CD4-positive, CD25-positive, alpha-beta regulatory T cell (primary cell): ENCODE measurements at regions not wholly inside any gene's neighbourhood (a gene's known extent, or its start where the extent isn't known, plus 50 kb on each side); places are given as distances from the start of the nearest gene placed in this dataset.

Experiments used
- ATAC-seq, 2 donors: fragments of 150-1000 bp; cut with Tn5 transposase; one replicate each; pipeline ENCODE4 v1.10.0; 2021; ENCODE audit warnings: low read depth in 2 of 2, moderate number of reproducible peaks in 2 of 2, moderate library complexity in 1 of 2
- DNase-seq, 3 donors: peaks; one replicate each; pipeline versions ENCODE4 v3.0.0 to v3.0.0-alpha.2; 2012 to 2022; ENCODE audit warnings: mixed read lengths in 1 of 3
- H3K27ac ChIP-seq: one replicate; pipeline ENCODE4 v1.7.0; 2013; ENCODE audit warnings: mild to moderate bottlenecking, low read length; ENCODE audit not compliant: insufficient read depth, poor library complexity, severe bottlenecking
- H3K27me3 ChIP-seq: one replicate; pipeline ENCODE4 v1.7.0; 2013; ENCODE audit warnings: low read length; ENCODE audit not compliant: control insufficient read depth, insufficient read depth
- H3K36me3 ChIP-seq: one replicate; pipeline ENCODE4 v1.7.0; 2013; ENCODE audit warnings: mild to moderate bottlenecking, low read length, moderate library complexity; ENCODE audit not compliant: control insufficient read depth, insufficient read depth
- H3K4me1 ChIP-seq: 2 replicates; pipeline ENCODE4 v1.7.0; 2013; ENCODE audit warnings: mild to moderate bottlenecking, low read length; ENCODE audit not compliant: insufficient read depth, control insufficient read depth, poor library complexity, severe bottlenecking
- H3K4me3 ChIP-seq: one replicate; pipeline ENCODE4 v1.7.0; 2013; ENCODE audit warnings: low read depth, mild to moderate bottlenecking, low read length, moderate library complexity
- H3K9me3 ChIP-seq, 2 experiments: 1 replicate in 1 of 2; 2 replicates in 1 of 2; pipeline ENCODE4 v1.7.0; 2013; ENCODE audit warnings: low read length in 2 of 2, mild to moderate bottlenecking in 1 of 2, moderate library complexity in 1 of 2; ENCODE audit not compliant: control insufficient read depth in 2 of 2
- H3K27ac Mint-ChIP-seq, 3 donors: one replicate each; pipeline ENCODE4 v1.8.0; 2020 to 2022; ENCODE audit warnings: mild to moderate bottlenecking in 3 of 3, mixed read lengths in 3 of 3, moderate library complexity in 2 of 3
- H3K27me3 Mint-ChIP-seq: one replicate; pipeline ENCODE4 v1.8.0; 2022; ENCODE audit warnings: mild to moderate bottlenecking, mixed read lengths
- H3K36me3 Mint-ChIP-seq: one replicate; pipeline ENCODE4 v1.8.0; 2020; ENCODE audit warnings: mixed read lengths
- H3K4me1 Mint-ChIP-seq, 4 donors: one replicate each; pipeline ENCODE4 v1.8.0; 2020 to 2022; ENCODE audit warnings: mixed read lengths in 4 of 4, mild to moderate bottlenecking in 1 of 4
- H3K4me3 Mint-ChIP-seq, 4 donors: one replicate each; pipeline ENCODE4 v1.8.0; 2020 to 2022; ENCODE audit warnings: mild to moderate bottlenecking in 4 of 4, mixed read lengths in 4 of 4, moderate library complexity in 3 of 4
- H3K9me3 Mint-ChIP-seq, 7 donors: one replicate each; pipeline ENCODE4 v1.8.0; 2020 to 2022; ENCODE audit warnings: mixed read lengths in 7 of 7, mild to moderate bottlenecking in 3 of 7, moderate library complexity in 2 of 7

DNA sequence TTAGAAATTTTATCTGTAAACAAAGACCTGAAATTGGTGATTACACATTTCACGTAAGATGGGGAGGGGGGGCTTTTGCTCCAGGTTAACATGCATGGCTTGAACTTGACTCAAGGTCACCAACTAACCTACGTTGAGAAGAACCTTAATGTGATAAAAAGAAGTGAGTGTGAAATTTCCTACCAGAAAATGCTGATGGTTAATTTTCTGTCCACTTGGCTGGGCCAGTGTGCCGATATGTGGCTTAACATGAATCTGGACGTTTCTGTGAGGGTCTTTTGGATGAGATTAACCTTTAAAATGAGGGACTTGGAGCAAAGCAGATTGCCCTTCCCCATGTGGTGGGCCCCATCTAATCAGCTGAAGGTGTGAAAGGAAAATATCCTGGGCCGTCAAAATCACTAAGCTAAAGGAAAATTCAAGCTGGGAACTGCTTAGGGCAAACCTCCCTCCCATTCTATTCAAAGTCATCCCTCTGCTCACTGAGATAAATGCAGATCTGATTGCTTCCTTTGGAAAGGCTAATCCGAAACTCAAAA, 107.3 kb upstream of the ENPP6 start:
- H3K9me3 ChIP-seq = no peaks in the 10 kb centered on the region
- no peak overlapping the region for H3K4me3 ChIP-seq
- Mint-ChIP-seq H3K9me3 (no peaks in the 10 kb centered on the region), H3K36me3 (no peaks in the 10 kb centered on the region), H3K27ac (no peak overlapping the region), H3K4me1 (peaks cover 0 to 18% (median 13%) of the 10 kb centered on the region in 4 donors), H3K4me3 (no peak overlapping the region), H3K27me3 (no peaks in the 10 kb centered on the region)
- DNase-seq (no peak), ATAC-seq (no peak)
- no peak overlapping the region for H3K27ac ChIP-seq
- H3K36me3 ChIP-seq = no peaks in the 10 kb centered on the region
- H3K4me1 ChIP-seq = peaks cover 7% of the 10 kb centered on the region
- no peaks in the 10 kb centered on the region for H3K27me3 ChIP-seq

- Mint-ChIP-seq H3K27ac (peak overlapping the region in 2 of 3 donors; percentile 38 to 84), H3K36me3 (no peaks in the 10 kb centered on the region), H3K4me1 (peaks cover 4 to 9% (median 5%) of the 10 kb centered on the region in 4 donors), H3K9me3 (no peaks in the 10 kb centered on the region), H3K27me3 (no peaks in the 10 kb centered on the region), H3K4me3 (no peak overlapping the region)
- DNase-seq (no peak), ATAC-seq (no peak)
- Histone ChIP-seq H3K9me3 (no peaks in the 10 kb centered on the region), H3K36me3 (no peaks in the 10 kb centered on the region), H3K4me1 (peaks cover 3% of the 10 kb centered on the region), H3K27ac (no peak overlapping the region), H3K27me3 (no peaks in the 10 kb centered on the region), H3K4me3 (no peak overlapping the region)
Observed at GRCh38 chr4:184322328-184323025, 104.8 kb upstream of the ENPP6 start.

- peaks cover 4 to 9% (median 5%) of the 10 kb centered on the region in 4 donors for H3K4me1 Mint-ChIP-seq
- H3K27ac ChIP-seq = no peak overlapping the region
- no peaks in the 10 kb centered on the region for H3K9me3 Mint-ChIP-seq
- no peaks in the 10 kb centered on the region for H3K27me3 Mint-ChIP-seq
- ATAC-seq (no peak), DNase-seq (no peak)
- H3K4me3 ChIP-seq = no peak overlapping the region
- H3K36me3 Mint-ChIP-seq = no peaks in the 10 kb centered on the region
- H3K36me3 ChIP-seq = no peaks in the 10 kb centered on the region
- no peaks in the 10 kb centered on the region for H3K27me3 ChIP-seq
- no peak overlapping the region for H3K27ac Mint-ChIP-seq
- peaks cover 3% of the 10 kb centered on the region for H3K4me1 ChIP-seq
- H3K4me3 Mint-ChIP-seq = no peak overlapping the region
- no peaks in the 10 kb centered on the region for H3K9me3 ChIP-seq
Observed at GRCh38 chr4:184320631-184321030, 103.0 kb upstream of the ENPP6 start.

- Histone ChIP-seq H3K36me3 (no peaks in the 10 kb centered on the region), H3K27me3 (no peaks in the 10 kb centered on the region), H3K9me3 (no peaks in the 10 kb centered on the region), H3K4me3 (no peak overlapping the region), H3K4me1 (peaks cover 3% of the 10 kb centered on the region), H3K27ac (no peak overlapping the region)
- Mint-ChIP-seq H3K27me3 (no peaks in the 10 kb centered on the region), H3K9me3 (no peaks in the 10 kb centered on the region), H3K4me3 (peak overlapping the region in 1 of 4 donors; percentile 3), H3K36me3 (no peaks in the 10 kb centered on the region), H3K27ac (peak overlapping the region in 1 of 3 donors; percentile 44), H3K4me1 (peaks cover 4 to 9% (median 6%) of the 10 kb centered on the region in 4 donors)
- ATAC-seq = no peak
- no peak for DNase-seq
Observed at GRCh38 chr4:184318852-184319251, 101.2 kb upstream of the ENPP6 start.

GRCh38 chr4:184317234-184317918, 99.7 kb upstream of the ENPP6 start:
- Histone ChIP-seq H3K9me3 (no peaks in the 10 kb centered on the region), H3K4me3 (no peak overlapping the region), H3K27me3 (no peaks in the 10 kb centered on the region), H3K27ac (no peak overlapping the region), H3K4me1 (peaks cover 3% of the 10 kb centered on the region), H3K36me3 (no peaks in the 10 kb centered on the region)
- H3K27me3 Mint-ChIP-seq = no peaks in the 10 kb centered on the region
- no peak overlapping the region for H3K4me3 Mint-ChIP-seq
- DNase-seq (no peak), ATAC-seq (no peak)
- H3K27ac Mint-ChIP-seq = no peak overlapping the region
- no peaks in the 10 kb centered on the region for H3K36me3 Mint-ChIP-seq
- peaks cover 4 to 19% (median 7%) of the 10 kb centered on the region in 4 donors for H3K4me1 Mint-ChIP-seq
- no peaks in the 10 kb centered on the region for H3K9me3 Mint-ChIP-seq

- ATAC-seq (no peak), DNase-seq (no peak)
- H3K36me3 ChIP-seq = no peaks in the 10 kb centered on the region
- H3K27me3 Mint-ChIP-seq = no peaks in the 10 kb centered on the region
- peaks cover 4 to 19% (median 7%) of the 10 kb centered on the region in 4 donors for H3K4me1 Mint-ChIP-seq
- H3K27ac ChIP-seq = no peak overlapping the region
- H3K4me3 ChIP-seq = no peak overlapping the region
- H3K27me3 ChIP-seq = no peaks in the 10 kb centered on the region
- H3K4me3 Mint-ChIP-seq = no peak overlapping the region
- H3K9me3 ChIP-seq = no peaks in the 10 kb centered on the region
- H3K9me3 Mint-ChIP-seq = no peaks in the 10 kb centered on the region
- no peaks in the 10 kb centered on the region for H3K36me3 Mint-ChIP-seq
- H3K4me1 ChIP-seq = peaks cover 3% of the 10 kb centered on the region
- no peak overlapping the region for H3K27ac Mint-ChIP-seq
Observed at GRCh38 chr4:184316821-184317220, 99.1 kb upstream of the ENPP6 start.

GRCh38 chr4:184315675-184316359, 98.1 kb upstream of the ENPP6 start:
- no peak for DNase-seq
- no peaks in the 10 kb centered on the region for H3K27me3 ChIP-seq
- Mint-ChIP-seq H3K4me1 (peaks cover 4 to 19% (median 9%) of the 10 kb centered on the region in 4 donors), H3K27me3 (no peaks in the 10 kb centered on the region), H3K27ac (no peak overlapping the region), H3K4me3 (no peak overlapping the region), H3K9me3 (no peaks in the 10 kb centered on the region), H3K36me3 (no peaks in the 10 kb centered on the region)
- H3K9me3 ChIP-seq = no peaks in the 10 kb centered on the region
- no peak overlapping the region for H3K4me3 ChIP-seq
- ATAC-seq = no peak
- no peak overlapping the region for H3K27ac ChIP-seq
- H3K4me1 ChIP-seq = peaks cover 5% of the 10 kb centered on the region
- no peaks in the 10 kb centered on the region for H3K36me3 ChIP-seq
